Neural cell (in vitro differentiated cells): ENCODE measurements at regions not wholly inside any gene's neighbourhood (a gene's known extent, or its start where the extent isn't known, plus 50 kb on each side); places are given as distances from the start of the nearest gene placed in this dataset.

Experiments used
- CTCF ChIP-seq: fragments of 450-650 bp; IDR thresholded peaks from 2 replicates; pipeline ENCODE4 v1.5.1; 2014; ENCODE audit warnings: antibody characterized with exemption, mild to moderate bottlenecking, moderate library complexity; ENCODE audit not compliant: poor library complexity, severe bottlenecking
- TF ChIP-seq, protein P1 (sequence below): IDR thresholded peaks from 2 replicates; pipeline ENCODE4 v1.6.1; 2012; ENCODE audit warnings: borderline replicate concordance

- TF ChIP-seq, protein P1, sequence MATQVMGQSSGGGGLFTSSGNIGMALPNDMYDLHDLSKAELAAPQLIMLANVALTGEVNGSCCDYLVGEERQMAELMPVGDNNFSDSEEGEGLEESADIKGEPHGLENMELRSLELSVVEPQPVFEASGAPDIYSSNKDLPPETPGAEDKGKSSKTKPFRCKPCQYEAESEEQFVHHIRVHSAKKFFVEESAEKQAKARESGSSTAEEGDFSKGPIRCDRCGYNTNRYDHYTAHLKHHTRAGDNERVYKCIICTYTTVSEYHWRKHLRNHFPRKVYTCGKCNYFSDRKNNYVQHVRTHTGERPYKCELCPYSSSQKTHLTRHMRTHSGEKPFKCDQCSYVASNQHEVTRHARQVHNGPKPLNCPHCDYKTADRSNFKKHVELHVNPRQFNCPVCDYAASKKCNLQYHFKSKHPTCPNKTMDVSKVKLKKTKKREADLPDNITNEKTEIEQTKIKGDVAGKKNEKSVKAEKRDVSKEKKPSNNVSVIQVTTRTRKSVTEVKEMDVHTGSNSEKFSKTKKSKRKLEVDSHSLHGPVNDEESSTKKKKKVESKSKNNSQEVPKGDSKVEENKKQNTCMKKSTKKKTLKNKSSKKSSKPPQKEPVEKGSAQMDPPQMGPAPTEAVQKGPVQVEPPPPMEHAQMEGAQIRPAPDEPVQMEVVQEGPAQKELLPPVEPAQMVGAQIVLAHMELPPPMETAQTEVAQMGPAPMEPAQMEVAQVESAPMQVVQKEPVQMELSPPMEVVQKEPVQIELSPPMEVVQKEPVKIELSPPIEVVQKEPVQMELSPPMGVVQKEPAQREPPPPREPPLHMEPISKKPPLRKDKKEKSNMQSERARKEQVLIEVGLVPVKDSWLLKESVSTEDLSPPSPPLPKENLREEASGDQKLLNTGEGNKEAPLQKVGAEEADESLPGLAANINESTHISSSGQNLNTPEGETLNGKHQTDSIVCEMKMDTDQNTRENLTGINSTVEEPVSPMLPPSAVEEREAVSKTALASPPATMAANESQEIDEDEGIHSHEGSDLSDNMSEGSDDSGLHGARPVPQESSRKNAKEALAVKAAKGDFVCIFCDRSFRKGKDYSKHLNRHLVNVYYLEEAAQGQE = no peak
- TF ChIP-seq CTCF = no peak
Measured at GRCh38 chrX:131752493-131753198, 208.8 kb downstream of the OR13H1 start.
